Activated naive CD4-positive, alpha-beta T cell treated with anti-CD3 and anti-CD28 coated beads for 36 hours (primary cell): ENCODE measurements at regions not wholly inside any gene's neighbourhood (a gene's known extent, or its start where the extent isn't known, plus 50 kb on each side); places are given as distances from the start of the nearest gene placed in this dataset.

Source experiments
- CTCF ChIA-PET: fragments of 350-600 bp; sonication (Branson Sonifier 250); formaldehyde crosslinking; loops from one replicate; lab custom pipeline; 2021; ENCODE audit warnings: antibody characterized with exemption; lab: Charles Lee
- DNase-seq: peaks from one replicate; pipeline ENCODE4 v3.0.0-alpha.2; 2020
- H3K27ac Mint-ChIP-seq: one replicate; pipeline ENCODE4 v1.8.0; 2021; ENCODE audit warnings: mild to moderate bottlenecking, mixed read lengths
- H3K27me3 Mint-ChIP-seq: one replicate; pipeline ENCODE4 v1.8.0; 2021; ENCODE audit warnings: low read depth, mixed read lengths
- H3K36me3 Mint-ChIP-seq: one replicate; pipeline ENCODE4 v1.8.0; 2021; ENCODE audit warnings: low read depth, mixed read lengths
- H3K4me1 Mint-ChIP-seq: one replicate; pipeline ENCODE4 v1.8.0; 2021; ENCODE audit warnings: low read depth, mixed read lengths
- H3K4me3 Mint-ChIP-seq: one replicate; pipeline ENCODE4 v1.8.0; 2021; ENCODE audit warnings: mild to moderate bottlenecking, moderate library complexity, mixed read lengths
- H3K9me3 Mint-ChIP-seq: one replicate; pipeline ENCODE4 v1.8.0; 2021; ENCODE audit warnings: mixed read lengths
- intact Hi-C: fragments of 100-400 bp; cut with micrococcal nuclease; formaldehyde crosslinking; loops from one replicate; pipeline ENCODE4 v1.15.1; 2023

GRCh38 chr12:69105101-69105962 lies 134.0 kb upstream of the CPSF6 start:
- no peak for DNase-seq
- no peaks in the 10 kb centered on the region for H3K36me3 Mint-ChIP-seq
- no peak overlapping the region for H3K27ac Mint-ChIP-seq
- H3K4me1 Mint-ChIP-seq: peaks cover 3% of the 10 kb centered on the region
- no peaks in the 10 kb centered on the region for H3K27me3 Mint-ChIP-seq
- CTCF ChIA-PET: interaction anchor here (0.6 to 1.2 kb wide), 4 partner anchors 7 to 35 kb away, joined by 3 read pairs; no protein-coding TSS in a partner anchor
- no peak overlapping the region for H3K4me3 Mint-ChIP-seq
- H3K9me3 Mint-ChIP-seq: no peaks in the 10 kb centered on the region
- intact Hi-C loops: no loop called here

GRCh38 chr12:69106482-69107118 lies 132.8 kb upstream of the CPSF6 start:
- CTCF ChIA-PET: interaction anchor here (0.7 to 1.1 kb wide), 3 partner anchors 12 to 184 kb away, joined by 3 to 4 read pairs (median 3); no protein-coding TSS in a partner anchor
- Mint-ChIP-seq H3K27ac (no peak overlapping the region), H3K9me3 (no peaks in the 10 kb centered on the region), H3K4me3 (no peak overlapping the region), H3K36me3 (no peaks in the 10 kb centered on the region), H3K4me1 (peaks cover 3% of the 10 kb centered on the region), H3K27me3 (no peaks in the 10 kb centered on the region)
- intact Hi-C loops: no loop called here
- no peak for DNase-seq

GRCh38 chr12:69107541-69107940 lies 131.8 kb upstream of the CPSF6 start:
- Mint-ChIP-seq H3K27ac (no peak overlapping the region), H3K36me3 (no peaks in the 10 kb centered on the region), H3K4me1 (peaks cover 3% of the 10 kb centered on the region), H3K4me3 (no peak overlapping the region), H3K9me3 (no peaks in the 10 kb centered on the region), H3K27me3 (no peaks in the 10 kb centered on the region)
- CTCF ChIA-PET: interaction anchor here (1.1 kb wide), 1 partner anchor 184 kb away, joined by 4 read pairs; no protein-coding TSS in a partner anchor
- DNase-seq: no peak
- intact Hi-C loops: no loop called here

- CTCF ChIA-PET: interaction anchor here (0.5 to 0.6 kb wide), 2 partner anchors 24 to 276 kb away, joined by 3 read pairs; no protein-coding TSS in a partner anchor
- H3K27ac Mint-ChIP-seq: no peak overlapping the region
- H3K4me1 Mint-ChIP-seq: no peaks in the 10 kb centered on the region
- intact Hi-C loops: no loop called here
- H3K9me3 Mint-ChIP-seq: no peaks in the 10 kb centered on the region
- DNase-seq: no peak
- H3K36me3 Mint-ChIP-seq: no peaks in the 10 kb centered on the region
- H3K4me3 Mint-ChIP-seq: no peak overlapping the region
- no peaks in the 10 kb centered on the region for H3K27me3 Mint-ChIP-seq
Observed at GRCh38 chr12:69108037-69108436, 131.3 kb upstream of the CPSF6 start.

DNA sequence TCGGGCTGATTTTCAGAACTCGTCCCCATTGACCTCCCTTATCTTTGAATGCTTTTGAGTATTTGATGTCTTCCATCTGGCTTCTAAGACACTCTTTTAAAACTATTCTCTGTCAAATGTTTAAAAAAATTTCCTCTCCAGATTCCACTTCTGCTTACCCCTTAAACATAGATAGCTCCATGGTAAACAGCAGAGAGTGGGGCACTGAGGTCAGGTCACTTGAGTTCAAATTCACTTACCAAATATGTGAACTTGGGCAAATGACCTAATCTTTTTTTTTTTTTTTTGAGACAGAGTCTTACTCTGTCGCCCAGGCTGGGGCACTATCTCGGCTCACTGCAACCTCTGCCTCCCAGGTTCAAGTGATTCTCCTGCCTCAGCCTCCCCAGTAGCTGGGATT lies 126.8 kb upstream of the CPSF6 start:
- intact Hi-C loops: no loop called here
- Mint-ChIP-seq H3K9me3 (no peaks in the 10 kb centered on the region), H3K4me1 (no peaks in the 10 kb centered on the region), H3K27ac (no peak overlapping the region), H3K4me3 (no peak overlapping the region), H3K27me3 (peaks cover 2% of the 10 kb centered on the region), H3K36me3 (no peaks in the 10 kb centered on the region)
- CTCF ChIA-PET: interaction anchor here (0.6 to 1.6 kb wide), 4 partner anchors 8 to 408 kb away, joined by 3 to 5 read pairs (median 4); no protein-coding TSS in a partner anchor
- no peak for DNase-seq

DNA sequence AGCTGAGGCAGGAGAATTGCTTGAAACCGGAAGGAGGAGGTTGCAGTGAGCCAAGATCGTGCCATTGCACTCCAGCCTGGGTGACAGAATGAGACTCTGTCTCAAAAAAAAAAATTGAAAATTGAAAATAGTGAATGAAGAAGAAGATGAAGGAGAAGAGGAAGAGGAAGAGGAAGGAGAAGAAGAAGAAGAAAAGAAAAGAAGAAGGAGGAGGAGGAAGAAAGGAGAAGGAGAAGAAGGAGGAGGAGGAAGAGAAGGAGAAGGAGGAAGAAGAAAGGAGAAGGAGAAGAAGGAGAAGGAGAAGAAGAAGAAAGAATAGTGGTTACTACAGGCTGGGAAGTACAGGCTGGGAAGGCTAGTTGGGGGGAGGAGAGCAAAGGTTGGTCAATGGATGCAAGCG lies 124.3 kb upstream of the CPSF6 start:
- H3K9me3 Mint-ChIP-seq: no peaks in the 10 kb centered on the region
- H3K27me3 Mint-ChIP-seq: peaks cover 2% of the 10 kb centered on the region
- CTCF ChIA-PET: no interaction called here
- H3K27ac Mint-ChIP-seq: no peak overlapping the region
- no peaks in the 10 kb centered on the region for H3K4me1 Mint-ChIP-seq
- no peaks in the 10 kb centered on the region for H3K36me3 Mint-ChIP-seq
- no peak overlapping the region for H3K4me3 Mint-ChIP-seq
- no peak for DNase-seq
- intact Hi-C loops: no loop called here

GRCh38 chr12:69115951-69116350 lies 123.4 kb upstream of the CPSF6 start:
- H3K27me3 Mint-ChIP-seq: peaks cover 2% of the 10 kb centered on the region
- intact Hi-C loops: no loop called here
- no peaks in the 10 kb centered on the region for H3K9me3 Mint-ChIP-seq
- H3K4me3 Mint-ChIP-seq: no peak overlapping the region
- DNase-seq: no peak
- H3K4me1 Mint-ChIP-seq: no peaks in the 10 kb centered on the region
- CTCF ChIA-PET: interaction anchor here (0.6 kb wide), 1 partner anchor 15 kb away, joined by 4 read pairs; no protein-coding TSS in a partner anchor
- no peak overlapping the region for H3K27ac Mint-ChIP-seq
- no peaks in the 10 kb centered on the region for H3K36me3 Mint-ChIP-seq

GRCh38 chr12:69117566-69118266 lies 121.7 kb upstream of the CPSF6 start:
- Mint-ChIP-seq H3K36me3 (no peaks in the 10 kb centered on the region), H3K4me3 (no peak overlapping the region), H3K27me3 (peaks cover 2% of the 10 kb centered on the region), H3K9me3 (no peaks in the 10 kb centered on the region), H3K27ac (no peak overlapping the region), H3K4me1 (no peaks in the 10 kb centered on the region)
- CTCF ChIA-PET: no interaction called here
- no peak for DNase-seq
- intact Hi-C loops: no loop called here

- Mint-ChIP-seq H3K27me3 (peaks cover 2% of the 10 kb centered on the region), H3K36me3 (no peaks in the 10 kb centered on the region), H3K4me3 (no peak overlapping the region), H3K4me1 (no peaks in the 10 kb centered on the region), H3K9me3 (no peaks in the 10 kb centered on the region), H3K27ac (no peak overlapping the region)
- DNase-seq: no peak
- CTCF ChIA-PET: no interaction called here
- intact Hi-C loops: no loop called here
Observed at GRCh38 chr12:69118516-69118915, 120.9 kb upstream of the CPSF6 start.

DNA sequence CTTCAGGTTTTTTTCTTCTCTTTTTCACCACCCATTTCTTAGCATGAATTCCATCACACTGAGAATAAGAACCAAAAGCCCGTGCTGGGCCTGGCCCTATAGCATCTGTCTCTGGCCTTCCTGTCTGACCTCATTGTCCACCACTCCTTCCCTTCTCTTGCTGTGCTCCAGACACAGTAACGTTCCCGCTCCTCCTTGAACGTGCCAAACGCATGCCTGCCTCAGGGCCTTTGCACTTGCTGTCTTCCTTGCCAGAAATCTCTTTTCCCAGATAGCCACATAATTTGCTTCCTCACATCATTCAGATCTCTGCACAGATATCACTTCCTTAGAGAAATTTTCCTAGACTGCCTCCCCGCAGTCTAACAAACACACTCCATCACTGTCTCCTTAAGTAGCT lies 119.6 kb upstream of the CPSF6 start:
- no peak for DNase-seq
- no peak overlapping the region for H3K27ac Mint-ChIP-seq
- no peak overlapping the region for H3K4me3 Mint-ChIP-seq
- no peaks in the 10 kb centered on the region for H3K9me3 Mint-ChIP-seq
- CTCF ChIA-PET: no interaction called here
- H3K4me1 Mint-ChIP-seq: no peaks in the 10 kb centered on the region
- H3K36me3 Mint-ChIP-seq: no peaks in the 10 kb centered on the region
- no peaks in the 10 kb centered on the region for H3K27me3 Mint-ChIP-seq
- intact Hi-C loops: no loop called here

DNA sequence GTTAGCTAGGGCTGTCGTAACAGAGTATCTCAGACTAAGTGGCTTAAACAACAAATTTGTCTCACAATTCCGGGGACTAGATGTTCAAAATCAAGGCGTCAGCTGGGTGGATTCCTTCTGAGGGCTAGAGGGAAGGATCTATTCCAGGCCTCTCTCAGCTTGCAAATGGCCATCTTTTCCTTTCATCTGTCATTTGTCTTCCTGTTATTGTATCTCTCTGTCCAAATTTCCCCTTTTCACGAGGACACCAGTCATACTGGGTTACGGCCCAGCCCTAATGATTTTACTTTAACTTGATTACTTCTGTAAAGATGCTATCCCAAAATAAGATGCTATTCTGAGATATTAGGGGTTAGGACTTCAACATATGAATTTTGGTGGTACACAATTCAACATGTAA lies 119.0 kb upstream of the CPSF6 start:
- Mint-ChIP-seq H3K4me3 (no peak overlapping the region), H3K4me1 (no peaks in the 10 kb centered on the region), H3K36me3 (no peaks in the 10 kb centered on the region), H3K9me3 (no peaks in the 10 kb centered on the region), H3K27me3 (no peaks in the 10 kb centered on the region), H3K27ac (no peak overlapping the region)
- no peak for DNase-seq
- intact Hi-C loops: no loop called here
- CTCF ChIA-PET: no interaction called here

- CTCF ChIA-PET: no interaction called here
- Mint-ChIP-seq H3K27ac (no peak overlapping the region), H3K4me1 (no peaks in the 10 kb centered on the region), H3K27me3 (no peaks in the 10 kb centered on the region), H3K9me3 (no peaks in the 10 kb centered on the region), H3K4me3 (no peak overlapping the region), H3K36me3 (no peaks in the 10 kb centered on the region)
- intact Hi-C loops: no loop called here
- no peak for DNase-seq
Observed at GRCh38 chr12:69123311-69123710, 116.1 kb upstream of the CPSF6 start.
